IMR-90 (cell line): ENCODE measurements at regions not wholly inside any gene's neighbourhood (a gene's known extent, or its start where the extent isn't known, plus 50 kb on each side); places are given as distances from the start of the nearest gene placed in this dataset.

ENCODE experiments used
- BHLHE40 ChIP-seq: fragments of 150-350 bp; IDR thresholded peaks from 2 replicates; pipeline ENCODE4 v1.6.1; 2016; ENCODE audit warnings: mild to moderate bottlenecking, low read depth, low read length
- CEBPB ChIP-seq: IDR thresholded peaks from 2 replicates; pipeline ENCODE4 v1.6.1; 2012; ENCODE audit warnings: low read depth, low read length, improper control_type of control experiment
- CHD1 ChIP-seq: IDR thresholded peaks from 2 replicates; pipeline ENCODE4 v1.6.1; 2012; ENCODE audit warnings: low read depth, low read length, improper control_type of control experiment
- CTCF ChIP-seq: conservative IDR thresholded peaks from 2 replicates; pipeline ENCODE4 v1.5.1; 2012; ENCODE audit warnings: mild to moderate bottlenecking, low read depth, low read length, improper control_type of control experiment
- ELK1 ChIP-seq: fragments of 150-350 bp; IDR thresholded peaks from 2 replicates; pipeline ENCODE4 v1.6.1; 2016; ENCODE audit warnings: low read depth, mild to moderate bottlenecking, low read length, moderate library complexity, borderline replicate concordance
- FOS ChIP-seq: fragments of 150-350 bp; IDR thresholded peaks from 2 replicates; pipeline ENCODE4 v1.6.1; 2016; ENCODE audit warnings: low read depth, low read length
- MAZ ChIP-seq: IDR thresholded peaks from 2 replicates; pipeline ENCODE4 v1.6.1; 2012; ENCODE audit warnings: low read depth, mild to moderate bottlenecking, low read length, improper control_type of control experiment, moderate library complexity, borderline replicate concordance
- MXI1 ChIP-seq: IDR thresholded peaks from 2 replicates; pipeline ENCODE4 v1.6.1; 2012; ENCODE audit warnings: low read depth, mild to moderate bottlenecking, low read length, moderate library complexity, borderline replicate concordance
- NFE2L2 ChIP-seq: fragments of 150-350 bp; IDR thresholded peaks from 2 replicates; pipeline ENCODE4 v1.6.1; 2016; ENCODE audit warnings: low read depth, mild to moderate bottlenecking, low read length
- POLR2A ChIP-seq: IDR thresholded peaks from 2 replicates; pipeline ENCODE4 v1.6.1; 2012; ENCODE audit warnings: mild to moderate bottlenecking, low read depth, low read length
- RAD21 ChIP-seq: IDR thresholded peaks from 2 replicates; pipeline ENCODE4 v1.6.1; 2012; ENCODE audit warnings: low read length, improper control_type of control experiment
- RCOR1 ChIP-seq: IDR thresholded peaks from 2 replicates; pipeline ENCODE4 v1.6.1; 2012; ENCODE audit warnings: mild to moderate bottlenecking, low read length, improper control_type of control experiment; ENCODE audit not compliant: insufficient replicate concordance
- RFX5 ChIP-seq: IDR thresholded peaks from 2 replicates; pipeline ENCODE4 v1.8.0; 2012; ENCODE audit warnings: low read depth, mild to moderate bottlenecking, low read length, moderate library complexity
- SMC3 ChIP-seq: fragments of 150-350 bp; IDR thresholded peaks from 2 replicates; pipeline ENCODE4 v1.6.1; 2016; ENCODE audit warnings: low read depth, mild to moderate bottlenecking, antibody characterized with exemption, low read length, moderate library complexity

GRCh38 chr19:28136796-28137195 lies 1076.2 kb downstream of the UQCRFS1 start:
- TF ChIP-seq CTCF = no peak
- no peak for TF ChIP-seq RAD21
- no peak for TF ChIP-seq NFE2L2
- no peak for TF ChIP-seq POLR2A
- TF ChIP-seq CEBPB = no peak
- no peak for TF ChIP-seq SMC3
- no peak for TF ChIP-seq RFX5
- TF ChIP-seq MXI1 = no peak
- TF ChIP-seq MAZ = no peak
- no peak for TF ChIP-seq FOS
- no peak for TF ChIP-seq RCOR1
- TF ChIP-seq CHD1 = no peak
- no peak for TF ChIP-seq BHLHE40
- TF ChIP-seq ELK1 = no peak
